Vagina (tissue), 2 donors: ENCODE measurements at regions not wholly inside any gene's neighbourhood (a gene's known extent, or its start where the extent isn't known, plus 50 kb on each side); places are given as distances from the start of the nearest gene placed in this dataset.
"Not testable (repeated sequence)": the region's sequence is repeated elsewhere in the genome, so short reads cannot be mapped to it uniquely, and the experiment has no call there.

Experiments
- POLR2A ChIP-seq, 2 donors: fragments of 450-650 bp; IDR thresholded peaks; one replicate each; pipeline ENCODE4 v1.6.1; 2017; ENCODE audit warnings: antibody characterized with exemption in 2 of 2, mild to moderate bottlenecking in 2 of 2, moderate library complexity in 2 of 2
- POLR2AphosphoS5 ChIP-seq, 2 donors: sonication (generic); formaldehyde crosslinking; IDR thresholded peaks; one replicate each; pipeline ENCODE4 v1.9.0; 2017; ENCODE audit warnings: antibody characterized with exemption in 2 of 2, mild to moderate bottlenecking in 2 of 2, low read depth in 1 of 2; ENCODE audit not compliant: insufficient read depth in 1 of 2
- TF ChIP-seq, protein P1 (sequence below), 3 experiments: fragments of 450-650 bp in 2 of 3; fragments of 200-600 bp in 1 of 3; sonication (generic) in 1 of 3; IDR thresholded peaks; one replicate each; pipeline ENCODE4 v1.5.1; 2017 to 2019; ENCODE audit warnings: antibody characterized with exemption in 3 of 3, mild to moderate bottlenecking in 2 of 3, moderate library complexity in 2 of 3

DNA sequence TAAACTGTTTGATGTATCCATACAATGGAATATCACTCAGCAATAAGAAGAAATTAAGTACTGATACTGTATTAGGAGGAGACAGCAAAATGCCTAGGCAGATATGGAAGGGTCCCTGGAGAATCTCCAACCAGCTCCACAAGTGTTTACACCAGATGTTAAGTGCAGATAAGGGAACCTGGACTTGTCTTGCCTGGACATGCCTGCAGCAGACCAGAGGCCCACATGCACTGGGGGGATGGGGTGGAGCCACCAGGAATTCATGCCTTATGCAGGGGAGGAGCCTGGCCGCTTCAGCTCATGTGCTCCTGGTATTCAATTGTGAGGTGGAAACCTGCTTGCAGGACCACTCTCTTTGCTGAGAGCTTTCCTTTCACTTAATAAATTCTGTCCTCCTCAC, 287.6 kb downstream of the LIPI start:
- TF ChIP-seq, protein P1, sequence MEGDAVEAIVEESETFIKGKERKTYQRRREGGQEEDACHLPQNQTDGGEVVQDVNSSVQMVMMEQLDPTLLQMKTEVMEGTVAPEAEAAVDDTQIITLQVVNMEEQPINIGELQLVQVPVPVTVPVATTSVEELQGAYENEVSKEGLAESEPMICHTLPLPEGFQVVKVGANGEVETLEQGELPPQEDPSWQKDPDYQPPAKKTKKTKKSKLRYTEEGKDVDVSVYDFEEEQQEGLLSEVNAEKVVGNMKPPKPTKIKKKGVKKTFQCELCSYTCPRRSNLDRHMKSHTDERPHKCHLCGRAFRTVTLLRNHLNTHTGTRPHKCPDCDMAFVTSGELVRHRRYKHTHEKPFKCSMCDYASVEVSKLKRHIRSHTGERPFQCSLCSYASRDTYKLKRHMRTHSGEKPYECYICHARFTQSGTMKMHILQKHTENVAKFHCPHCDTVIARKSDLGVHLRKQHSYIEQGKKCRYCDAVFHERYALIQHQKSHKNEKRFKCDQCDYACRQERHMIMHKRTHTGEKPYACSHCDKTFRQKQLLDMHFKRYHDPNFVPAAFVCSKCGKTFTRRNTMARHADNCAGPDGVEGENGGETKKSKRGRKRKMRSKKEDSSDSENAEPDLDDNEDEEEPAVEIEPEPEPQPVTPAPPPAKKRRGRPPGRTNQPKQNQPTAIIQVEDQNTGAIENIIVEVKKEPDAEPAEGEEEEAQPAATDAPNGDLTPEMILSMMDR (IDR thresholded peaks at IDR 0.05): not testable (repeated sequence)
- TF ChIP-seq POLR2AphosphoS5 (IDR thresholded peaks at IDR 0.05; ENCODE audit: insufficient read depth in 1 of 2, low read depth in 1 of 2); POLR2A (IDR thresholded peaks at IDR 0.05): not testable (repeated sequence)
